ENCODE measurements at regions not wholly inside any gene's neighbourhood (a gene's known extent, or its start where the extent isn't known, plus 50 kb on each side); places are given as distances from the start of the nearest gene placed in this dataset.

GRCh38 chr2:65846989-65847678 is 414.7 kb upstream of the SPRED2 start:
- H3K9me3 ChIP-seq (ENCODE audit: control insufficient read depth, insufficient read depth, low read length), result no peaks in the 10 kb centered on the region
- no peaks in the 10 kb centered on the region for H3K4me1 ChIP-seq (ENCODE audit: control insufficient read depth, insufficient read depth, low read length)
- H3K27me3 ChIP-seq (ENCODE audit: control insufficient read depth, insufficient read depth, low read length), result no peaks in the 10 kb centered on the region
- H3K36me3 ChIP-seq (ENCODE audit: control insufficient read depth, insufficient read depth, low read length), result no peaks in the 10 kb centered on the region
- WGBS (ENCODE audit: insufficient coverage), result 83% methylated on average over 5 of the region's 9 CpGs
- H3K4me3 ChIP-seq (ENCODE audit: low read depth, low read length), result no peak overlapping the region
- no peak overlapping the region for H3K27ac ChIP-seq (ENCODE audit: low read depth, low read length)
- peak in 1 of 6 donors; percentile 22 for DNase-seq (ENCODE audit: low read depth in 4 of 6, low spot score in 6 of 6)

GRCh38 chr2:65845442-65846182 is 413.2 kb upstream of the SPRED2 start:
- 83% methylated on average over 1 of the region's 5 CpGs for WGBS (ENCODE audit: insufficient coverage)
- Histone ChIP-seq H3K27me3 (ENCODE audit: control insufficient read depth, insufficient read depth, low read length) (no peaks in the 10 kb centered on the region), H3K36me3 (ENCODE audit: control insufficient read depth, insufficient read depth, low read length) (no peaks in the 10 kb centered on the region), H3K4me3 (ENCODE audit: low read depth, low read length) (no peak overlapping the region), H3K4me1 (ENCODE audit: control insufficient read depth, insufficient read depth, low read length) (no peaks in the 10 kb centered on the region), H3K27ac (ENCODE audit: low read depth, low read length) (no peak overlapping the region), H3K9me3 (ENCODE audit: control insufficient read depth, insufficient read depth, low read length) (no peaks in the 10 kb centered on the region)
- DNase-seq (ENCODE audit: low read depth in 4 of 6, low spot score in 6 of 6), result no peak

- H3K36me3 ChIP-seq (ENCODE audit: control insufficient read depth, insufficient read depth, low read length), result no peaks in the 10 kb centered on the region
- H3K4me3 ChIP-seq (ENCODE audit: low read depth, low read length), result no peak overlapping the region
- H3K4me1 ChIP-seq (ENCODE audit: control insufficient read depth, insufficient read depth, low read length), result no peaks in the 10 kb centered on the region
- DNase-seq (ENCODE audit: low read depth in 4 of 6, low spot score in 6 of 6), result no peak
- H3K27me3 ChIP-seq (ENCODE audit: control insufficient read depth, insufficient read depth, low read length), result no peaks in the 10 kb centered on the region
- H3K27ac ChIP-seq (ENCODE audit: low read depth, low read length), result no peak overlapping the region
- no CpG with 5 or more reads among the region's 1 CpG for WGBS (ENCODE audit: insufficient coverage)
- no peaks in the 10 kb centered on the region for H3K9me3 ChIP-seq (ENCODE audit: control insufficient read depth, insufficient read depth, low read length)
Measured at GRCh38 chr2:65842104-65842503, 409.7 kb upstream of the SPRED2 start.

- Histone ChIP-seq H3K36me3 (ENCODE audit: control insufficient read depth, insufficient read depth, low read length) (no peaks in the 10 kb centered on the region), H3K4me1 (ENCODE audit: control insufficient read depth, insufficient read depth, low read length) (peaks cover 14% of the 10 kb centered on the region), H3K27me3 (ENCODE audit: control insufficient read depth, insufficient read depth, low read length) (no peaks in the 10 kb centered on the region), H3K9me3 (ENCODE audit: control insufficient read depth, insufficient read depth, low read length) (no peaks in the 10 kb centered on the region), H3K27ac (ENCODE audit: low read depth, low read length) (no peak overlapping the region), H3K4me3 (ENCODE audit: low read depth, low read length) (no peak overlapping the region)
- WGBS (ENCODE audit: insufficient coverage), result no CpG with 5 or more reads among the region's 1 CpG
- DNase-seq (ENCODE audit: low read depth in 4 of 6, low spot score in 6 of 6), result no peak
Measured at GRCh38 chr2:65835975-65836549, 403.7 kb upstream of the SPRED2 start.

- H3K4me3 ChIP-seq (ENCODE audit: low read depth, low read length), result no peak overlapping the region
- peak; percentile 32 to 91 (median 51) for DNase-seq (ENCODE audit: low read depth in 4 of 6, low spot score in 6 of 6)
- H3K27ac ChIP-seq (ENCODE audit: low read depth, low read length), result peak overlapping the region; percentile 34
- H3K36me3 ChIP-seq (ENCODE audit: control insufficient read depth, insufficient read depth, low read length), result no peaks in the 10 kb centered on the region
- WGBS (ENCODE audit: insufficient coverage), result 19% methylated on average over 6 of the region's 7 CpGs
- no peaks in the 10 kb centered on the region for H3K27me3 ChIP-seq (ENCODE audit: control insufficient read depth, insufficient read depth, low read length)
- peaks cover 14% of the 10 kb centered on the region for H3K4me1 ChIP-seq (ENCODE audit: control insufficient read depth, insufficient read depth, low read length)
- H3K9me3 ChIP-seq (ENCODE audit: control insufficient read depth, insufficient read depth, low read length), result no peaks in the 10 kb centered on the region
Measured at GRCh38 chr2:65834771-65835475, 402.5 kb upstream of the SPRED2 start.

- Histone ChIP-seq H3K4me3 (ENCODE audit: low read depth, low read length) (no peak overlapping the region), H3K9me3 (ENCODE audit: control insufficient read depth, insufficient read depth, low read length) (no peaks in the 10 kb centered on the region), H3K27me3 (ENCODE audit: control insufficient read depth, insufficient read depth, low read length) (no peaks in the 10 kb centered on the region), H3K4me1 (ENCODE audit: control insufficient read depth, insufficient read depth, low read length) (peaks cover 14% of the 10 kb centered on the region), H3K27ac (ENCODE audit: low read depth, low read length) (no peak overlapping the region), H3K36me3 (ENCODE audit: control insufficient read depth, insufficient read depth, low read length) (no peaks in the 10 kb centered on the region)
- no peak for DNase-seq (ENCODE audit: low read depth in 4 of 6, low spot score in 6 of 6)
- WGBS (ENCODE audit: insufficient coverage), result 71% methylated on average over 6 of the region's 6 CpGs
Measured at GRCh38 chr2:65834062-65834461, 401.7 kb upstream of the SPRED2 start.

GRCh38 chr2:65831509-65831908 is 399.1 kb upstream of the SPRED2 start:
- Histone ChIP-seq H3K9me3 (ENCODE audit: control insufficient read depth, insufficient read depth, low read length) (no peaks in the 10 kb centered on the region), H3K27me3 (ENCODE audit: control insufficient read depth, insufficient read depth, low read length) (no peaks in the 10 kb centered on the region), H3K27ac (ENCODE audit: low read depth, low read length) (no peak overlapping the region), H3K4me3 (ENCODE audit: low read depth, low read length) (no peak overlapping the region), H3K4me1 (ENCODE audit: control insufficient read depth, insufficient read depth, low read length) (peaks cover 14% of the 10 kb centered on the region), H3K36me3 (ENCODE audit: control insufficient read depth, insufficient read depth, low read length) (no peaks in the 10 kb centered on the region)
- DNase-seq (ENCODE audit: low read depth in 4 of 6, low spot score in 6 of 6), result peak in 3 of 6 donors; percentile 26 to 70 (median 35)
- no CpG with 5 or more reads among the region's 1 CpG for WGBS (ENCODE audit: insufficient coverage)

- Histone ChIP-seq H3K36me3 (ENCODE audit: control insufficient read depth, insufficient read depth, low read length) (no peaks in the 10 kb centered on the region), H3K4me3 (ENCODE audit: low read depth, low read length) (no peak overlapping the region), H3K27ac (ENCODE audit: low read depth, low read length) (no peak overlapping the region), H3K4me1 (ENCODE audit: control insufficient read depth, insufficient read depth, low read length) (no peaks in the 10 kb centered on the region), H3K27me3 (ENCODE audit: control insufficient read depth, insufficient read depth, low read length) (no peaks in the 10 kb centered on the region), H3K9me3 (ENCODE audit: control insufficient read depth, insufficient read depth, low read length) (no peaks in the 10 kb centered on the region)
- WGBS (ENCODE audit: insufficient coverage), result 77% methylated on average over 1 of the region's 1 CpG
- DNase-seq (ENCODE audit: low read depth in 4 of 6, low spot score in 6 of 6), result no peak
Measured at GRCh38 chr2:65826567-65826966, 394.2 kb upstream of the SPRED2 start.

GRCh38 chr2:65823511-65823910 is 391.1 kb upstream of the SPRED2 start:
- H3K9me3 ChIP-seq (ENCODE audit: control insufficient read depth, insufficient read depth, low read length), result no peaks in the 10 kb centered on the region
- H3K36me3 ChIP-seq (ENCODE audit: control insufficient read depth, insufficient read depth, low read length), result no peaks in the 10 kb centered on the region
- H3K4me3 ChIP-seq (ENCODE audit: low read depth, low read length), result no peak overlapping the region
- no peaks in the 10 kb centered on the region for H3K4me1 ChIP-seq (ENCODE audit: control insufficient read depth, insufficient read depth, low read length)
- H3K27me3 ChIP-seq (ENCODE audit: control insufficient read depth, insufficient read depth, low read length), result no peaks in the 10 kb centered on the region
- no peak overlapping the region for H3K27ac ChIP-seq (ENCODE audit: low read depth, low read length)
- peak in 1 of 6 donors; percentile 25 for DNase-seq (ENCODE audit: low read depth in 4 of 6, low spot score in 6 of 6)
- WGBS (ENCODE audit: insufficient coverage), result 67% methylated on average over 2 of the region's 4 CpGs
